ENCODE measurements at regions not wholly inside any gene's neighbourhood (a gene's known extent, or its start where the extent isn't known, plus 50 kb on each side); places are given as distances from the start of the nearest gene placed in this dataset.

DNA sequence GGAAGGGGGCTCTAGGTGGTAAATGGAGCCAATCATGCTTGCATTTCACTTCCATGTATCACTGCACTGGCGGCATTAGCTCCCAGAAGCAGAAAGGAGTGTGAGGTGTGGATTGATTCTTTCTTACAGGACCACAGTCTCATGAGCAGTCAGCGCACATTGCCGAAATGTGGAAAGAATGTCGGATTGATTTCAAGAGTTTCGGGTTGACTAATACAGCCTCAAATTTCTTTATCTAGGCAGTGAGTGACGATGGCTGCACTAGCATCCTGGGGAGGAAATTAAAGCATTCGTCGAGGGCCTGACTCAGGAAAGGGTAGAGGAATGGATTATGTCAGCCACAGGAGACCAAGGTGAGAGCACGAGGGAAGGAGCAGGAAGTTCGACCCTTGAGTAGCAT, 222.8 kb upstream of the CDYL start:
- no peak for TF ChIP-seq ZNF8 (CRISPR knock-in tag; IDR thresholded peaks at IDR 0.05)
- TF ChIP-seq TOX (CRISPR knock-in tag; IDR thresholded peaks at IDR 0.05; ENCODE audit: borderline replicate concordance) = no peak
- TF ChIP-seq CSDC2 (CRISPR knock-in tag; IDR thresholded peaks at IDR 0.05) = no peak
- no peak for TF ChIP-seq RARB (CRISPR knock-in tag; IDR thresholded peaks at IDR 0.05)
- TF ChIP-seq TCF4 (CRISPR knock-in tag; IDR thresholded peaks at IDR 0.05; ENCODE audit: borderline replicate concordance) = no peak
- no peak for TF ChIP-seq ZFP3 (CRISPR knock-in tag; IDR thresholded peaks at IDR 0.05)
- TF ChIP-seq GLIS3 (CRISPR knock-in tag; IDR thresholded peaks at IDR 0.05) = no peak
- TF ChIP-seq BACH2 (CRISPR knock-in tag; IDR thresholded peaks at IDR 0.05; ENCODE audit: borderline replicate concordance) = no peak
- no peak for TF ChIP-seq ZNF565 (CRISPR knock-in tag; conservative IDR thresholded peaks at IDR 0.05; ENCODE audit: low read depth)
- TF ChIP-seq ZFP30 (CRISPR knock-in tag; IDR thresholded peaks at IDR 0.05) = no peak
- TF ChIP-seq ZC3H10 (CRISPR knock-in tag; IDR thresholded peaks at IDR 0.05) = no peak
- TF ChIP-seq, protein P1, sequence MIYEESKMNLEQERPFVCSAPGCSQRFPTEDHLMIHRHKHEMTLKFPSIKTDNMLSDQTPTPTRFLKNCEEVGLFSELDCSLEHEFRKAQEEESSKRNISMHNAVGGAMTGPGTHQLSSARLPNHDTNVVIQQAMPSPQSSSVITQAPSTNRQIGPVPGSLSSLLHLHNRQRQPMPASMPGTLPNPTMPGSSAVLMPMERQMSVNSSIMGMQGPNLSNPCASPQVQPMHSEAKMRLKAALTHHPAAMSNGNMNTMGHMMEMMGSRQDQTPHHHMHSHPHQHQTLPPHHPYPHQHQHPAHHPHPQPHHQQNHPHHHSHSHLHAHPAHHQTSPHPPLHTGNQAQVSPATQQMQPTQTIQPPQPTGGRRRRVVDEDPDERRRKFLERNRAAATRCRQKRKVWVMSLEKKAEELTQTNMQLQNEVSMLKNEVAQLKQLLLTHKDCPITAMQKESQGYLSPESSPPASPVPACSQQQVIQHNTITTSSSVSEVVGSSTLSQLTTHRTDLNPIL (CRISPR knock-in tag; IDR thresholded peaks at IDR 0.05; ENCODE audit: low read depth) = no peak
- ATAC-seq = no peak

DNA sequence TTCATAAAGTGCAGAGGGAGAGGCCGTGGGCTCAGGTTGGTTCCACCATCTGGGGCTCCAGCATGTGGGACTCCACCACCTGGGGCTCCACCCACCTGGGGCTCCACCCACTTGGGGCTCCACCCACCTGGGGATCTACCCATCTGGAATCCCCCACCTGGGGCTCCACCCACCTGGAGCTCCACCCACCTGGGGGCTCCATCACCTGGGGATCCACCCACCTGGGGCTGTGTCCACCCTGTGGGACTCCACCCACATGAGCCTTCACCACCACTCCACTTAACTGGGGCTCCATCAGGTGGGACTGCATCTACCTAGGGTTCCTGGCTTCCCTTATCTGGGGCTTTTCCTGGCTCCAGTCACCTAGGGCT, 226.0 kb upstream of the CDYL start:
- TF ChIP-seq, protein P2, sequence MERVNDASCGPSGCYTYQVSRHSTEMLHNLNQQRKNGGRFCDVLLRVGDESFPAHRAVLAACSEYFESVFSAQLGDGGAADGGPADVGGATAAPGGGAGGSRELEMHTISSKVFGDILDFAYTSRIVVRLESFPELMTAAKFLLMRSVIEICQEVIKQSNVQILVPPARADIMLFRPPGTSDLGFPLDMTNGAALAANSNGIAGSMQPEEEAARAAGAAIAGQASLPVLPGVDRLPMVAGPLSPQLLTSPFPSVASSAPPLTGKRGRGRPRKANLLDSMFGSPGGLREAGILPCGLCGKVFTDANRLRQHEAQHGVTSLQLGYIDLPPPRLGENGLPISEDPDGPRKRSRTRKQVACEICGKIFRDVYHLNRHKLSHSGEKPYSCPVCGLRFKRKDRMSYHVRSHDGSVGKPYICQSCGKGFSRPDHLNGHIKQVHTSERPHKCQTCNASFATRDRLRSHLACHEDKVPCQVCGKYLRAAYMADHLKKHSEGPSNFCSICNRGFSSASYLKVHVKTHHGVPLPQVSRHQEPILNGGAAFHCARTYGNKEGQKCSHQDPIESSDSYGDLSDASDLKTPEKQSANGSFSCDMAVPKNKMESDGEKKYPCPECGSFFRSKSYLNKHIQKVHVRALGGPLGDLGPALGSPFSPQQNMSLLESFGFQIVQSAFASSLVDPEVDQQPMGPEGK (CRISPR knock-in tag; IDR thresholded peaks at IDR 0.05; ENCODE audit: borderline replicate concordance) = no peak
- ATAC-seq = no peak

DNA sequence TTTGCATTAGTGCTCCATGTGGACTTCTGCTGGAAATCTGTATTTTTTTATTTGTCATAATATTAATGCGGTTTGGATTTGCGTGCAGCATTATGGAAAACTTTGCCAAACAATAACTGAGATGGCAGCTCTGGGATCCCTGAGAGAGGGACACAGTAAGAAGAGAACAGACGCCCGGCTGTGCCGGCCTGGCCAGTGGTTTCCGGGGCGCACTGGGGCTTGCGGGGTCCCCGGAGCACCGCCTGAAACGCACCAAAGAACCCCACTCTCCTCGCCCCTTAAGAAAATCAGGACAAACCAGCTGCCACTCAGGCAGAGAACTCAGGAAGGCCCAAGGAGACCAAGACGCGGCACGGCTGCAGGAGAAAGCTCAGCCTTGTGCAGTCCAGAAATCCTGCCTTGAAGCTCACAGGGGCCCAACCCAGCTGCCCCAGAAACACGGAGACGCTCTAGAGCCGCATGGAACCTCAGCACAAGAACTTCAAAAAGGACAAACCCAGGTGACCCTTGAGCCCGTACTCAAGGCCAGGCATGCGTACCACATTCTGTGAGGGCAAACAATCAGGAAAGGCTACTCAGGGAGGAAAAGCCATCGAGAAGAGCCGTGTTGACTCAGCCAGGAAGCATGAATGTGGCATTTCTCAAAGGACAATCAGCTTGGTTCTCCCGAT, 226.5 kb upstream of the CDYL start:
- no peak for ATAC-seq
- TF ChIP-seq SNAI2 (CRISPR knock-in tag; IDR thresholded peaks at IDR 0.05) (no peak), ESRRG (CRISPR knock-in tag; IDR thresholded peaks at IDR 0.05) (no peak), OSR1 (CRISPR knock-in tag; IDR thresholded peaks at IDR 0.05) (no peak), TCF4 (CRISPR knock-in tag; IDR thresholded peaks at IDR 0.05; ENCODE audit: borderline replicate concordance) (no peak), CSDC2 (CRISPR knock-in tag; IDR thresholded peaks at IDR 0.05) (no peak), ZNF70 (CRISPR knock-in tag; IDR thresholded peaks at IDR 0.05) (no peak), ISL1 (CRISPR knock-in tag; IDR thresholded peaks at IDR 0.05) (no peak), ZFP3 (CRISPR knock-in tag; IDR thresholded peaks at IDR 0.05) (no peak), ZC3H10 (CRISPR knock-in tag; IDR thresholded peaks at IDR 0.05) (no peak), PPARA (CRISPR knock-in tag; IDR thresholded peaks at IDR 0.05; ENCODE audit: borderline replicate concordance) (no peak), ARNTL (CRISPR knock-in tag; IDR thresholded peaks at IDR 0.05; ENCODE audit: borderline replicate concordance, low read depth) (no peak), RARB (CRISPR knock-in tag; IDR thresholded peaks at IDR 0.05) (no peak), BACH2 (CRISPR knock-in tag; IDR thresholded peaks at IDR 0.05; ENCODE audit: borderline replicate concordance) (no peak), GLIS3 (CRISPR knock-in tag; IDR thresholded peaks at IDR 0.05) (no peak), ZNF8 (CRISPR knock-in tag; IDR thresholded peaks at IDR 0.05) (no peak)
- TF ChIP-seq, protein P1 (CRISPR knock-in tag; IDR thresholded peaks at IDR 0.05; ENCODE audit: low read depth) = no peak
- TF ChIP-seq, protein P3, sequence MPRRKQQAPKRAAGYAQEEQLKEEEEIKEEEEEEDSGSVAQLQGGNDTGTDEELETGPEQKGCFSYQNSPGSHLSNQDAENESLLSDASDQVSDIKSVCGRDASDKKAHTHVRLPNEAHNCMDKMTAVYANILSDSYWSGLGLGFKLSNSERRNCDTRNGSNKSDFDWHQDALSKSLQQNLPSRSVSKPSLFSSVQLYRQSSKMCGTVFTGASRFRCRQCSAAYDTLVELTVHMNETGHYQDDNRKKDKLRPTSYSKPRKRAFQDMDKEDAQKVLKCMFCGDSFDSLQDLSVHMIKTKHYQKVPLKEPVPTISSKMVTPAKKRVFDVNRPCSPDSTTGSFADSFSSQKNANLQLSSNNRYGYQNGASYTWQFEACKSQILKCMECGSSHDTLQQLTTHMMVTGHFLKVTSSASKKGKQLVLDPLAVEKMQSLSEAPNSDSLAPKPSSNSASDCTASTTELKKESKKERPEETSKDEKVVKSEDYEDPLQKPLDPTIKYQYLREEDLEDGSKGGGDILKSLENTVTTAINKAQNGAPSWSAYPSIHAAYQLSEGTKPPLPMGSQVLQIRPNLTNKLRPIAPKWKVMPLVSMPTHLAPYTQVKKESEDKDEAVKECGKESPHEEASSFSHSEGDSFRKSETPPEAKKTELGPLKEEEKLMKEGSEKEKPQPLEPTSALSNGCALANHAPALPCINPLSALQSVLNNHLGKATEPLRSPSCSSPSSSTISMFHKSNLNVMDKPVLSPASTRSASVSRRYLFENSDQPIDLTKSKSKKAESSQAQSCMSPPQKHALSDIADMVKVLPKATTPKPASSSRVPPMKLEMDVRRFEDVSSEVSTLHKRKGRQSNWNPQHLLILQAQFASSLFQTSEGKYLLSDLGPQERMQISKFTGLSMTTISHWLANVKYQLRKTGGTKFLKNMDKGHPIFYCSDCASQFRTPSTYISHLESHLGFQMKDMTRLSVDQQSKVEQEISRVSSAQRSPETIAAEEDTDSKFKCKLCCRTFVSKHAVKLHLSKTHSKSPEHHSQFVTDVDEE (CRISPR knock-in tag; IDR thresholded peaks at IDR 0.05) = no peak
- TF ChIP-seq, protein P4, sequence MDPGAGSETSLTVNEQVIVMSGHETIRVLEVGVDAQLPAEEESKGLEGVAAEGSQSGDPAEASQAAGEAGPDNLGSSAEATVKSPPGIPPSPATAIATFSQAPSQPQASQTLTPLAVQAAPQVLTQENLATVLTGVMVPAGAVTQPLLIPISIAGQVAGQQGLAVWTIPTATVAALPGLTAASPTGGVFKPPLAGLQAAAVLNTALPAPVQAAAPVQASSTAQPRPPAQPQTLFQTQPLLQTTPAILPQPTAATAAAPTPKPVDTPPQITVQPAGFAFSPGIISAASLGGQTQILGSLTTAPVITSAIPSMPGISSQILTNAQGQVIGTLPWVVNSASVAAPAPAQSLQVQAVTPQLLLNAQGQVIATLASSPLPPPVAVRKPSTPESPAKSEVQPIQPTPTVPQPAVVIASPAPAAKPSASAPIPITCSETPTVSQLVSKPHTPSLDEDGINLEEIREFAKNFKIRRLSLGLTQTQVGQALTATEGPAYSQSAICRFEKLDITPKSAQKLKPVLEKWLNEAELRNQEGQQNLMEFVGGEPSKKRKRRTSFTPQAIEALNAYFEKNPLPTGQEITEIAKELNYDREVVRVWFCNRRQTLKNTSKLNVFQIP (CRISPR knock-in tag; IDR thresholded peaks at IDR 0.05; ENCODE audit: borderline replicate concordance, low read depth) = no peak
- TF ChIP-seq, protein P2 (CRISPR knock-in tag; IDR thresholded peaks at IDR 0.05; ENCODE audit: borderline replicate concordance) = no peak
- TF ChIP-seq, protein P5, sequence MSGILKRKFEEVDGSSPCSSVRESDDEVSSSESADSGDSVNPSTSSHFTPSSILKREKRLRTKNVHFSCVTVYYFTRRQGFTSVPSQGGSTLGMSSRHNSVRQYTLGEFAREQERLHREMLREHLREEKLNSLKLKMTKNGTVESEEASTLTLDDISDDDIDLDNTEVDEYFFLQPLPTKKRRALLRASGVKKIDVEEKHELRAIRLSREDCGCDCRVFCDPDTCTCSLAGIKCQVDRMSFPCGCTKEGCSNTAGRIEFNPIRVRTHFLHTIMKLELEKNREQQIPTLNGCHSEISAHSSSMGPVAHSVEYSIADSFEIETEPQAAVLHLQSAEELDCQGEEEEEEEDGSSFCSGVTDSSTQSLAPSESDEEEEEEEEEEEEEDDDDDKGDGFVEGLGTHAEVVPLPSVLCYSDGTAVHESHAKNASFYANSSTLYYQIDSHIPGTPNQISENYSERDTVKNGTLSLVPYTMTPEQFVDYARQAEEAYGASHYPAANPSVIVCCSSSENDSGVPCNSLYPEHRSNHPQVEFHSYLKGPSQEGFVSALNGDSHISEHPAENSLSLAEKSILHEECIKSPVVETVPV (CRISPR knock-in tag; IDR thresholded peaks at IDR 0.05) = no peak

All from SK-N-SH treated with all-trans-retinoic acid at 6 μM for 48 hours (cell line).